A549 (cell line): ENCODE measurements at regions not wholly inside any gene's neighbourhood (a gene's known extent, or its start where the extent isn't known, plus 50 kb on each side); places are given as distances from the start of the nearest gene placed in this dataset.

Source experiments
- ATAC-seq, 2 experiments: fragments of 200-7000 bp in 1 of 2; fragments of >200 bp in 1 of 2; cut with Nextera tagmentation in 1 of 2; cut with Tn5 transposase in 1 of 2; 3 replicates each; pipeline versions ENCODE4 v1.8.0 to v1.9.1; 2018 to 2020; ENCODE audit warnings: mild to moderate bottlenecking in 1 of 2, moderate library complexity in 1 of 2
- CTCF ChIA-PET: fragments of 300-600 bp; sonication (Branson Sonifier 250); formaldehyde crosslinking; extraction: SDS; loops from one replicate; lab custom pipeline; 2021; ENCODE audit warnings: antibody characterized with exemption, inconsistent platforms; lab: Yijun Ruan, JAX
- POLR2A ChIA-PET: fragments of 350-600 bp; formaldehyde crosslinking; extraction: SDS; loops from one replicate; lab custom pipeline; 2021; ENCODE audit warnings: antibody characterized with exemption, inconsistent platforms; lab: Yijun Ruan, JAX
- DNase-seq, 2 experiments: peaks; one replicate each; pipeline versions ENCODE4 v3.0.0 to v3.0.0-alpha.2; 2011 to 2016; ENCODE audit warnings: low read depth in 1 of 2, low spot score in 1 of 2
- FAIRE-seq: peaks from 2 replicates; lab custom pipeline; 2011; peaks lifted over from hg19 to GRCh38; lab: Jason Lieb, UNC
- H3K27ac ChIP-seq, 2 experiments: fragments of >200 bp; sonication (Bioruptor Twin); formaldehyde crosslinking; 3 replicates each; pipeline ENCODE4 v1.5.1; 2016 to 2017
- H3K4me1 ChIP-seq: fragments of >200 bp; sonication (Bioruptor Twin); formaldehyde crosslinking; 3 replicates; pipeline ENCODE4 v1.6.1; 2016
- H3K4me2 ChIP-seq: fragments of >200 bp; sonication (Bioruptor Twin); formaldehyde crosslinking; 3 replicates; pipeline ENCODE4 v1.6.1; 2016
- H3K4me3 ChIP-seq: fragments of >200 bp; sonication (Bioruptor Twin); formaldehyde crosslinking; 3 replicates; pipeline ENCODE4 v1.5.1; 2016
- H3K9me3 ChIP-seq: fragments of >200 bp; sonication (Bioruptor Twin); formaldehyde crosslinking; 3 replicates; pipeline ENCODE4 v1.6.1; 2016
- CEBPB ChIP-seq, 2 experiments: fragments of >200 bp in 1 of 2; sonication (Bioruptor Twin) in 1 of 2; formaldehyde crosslinking in 1 of 2; IDR thresholded peaks; 2 replicates each; pipeline ENCODE4 v1.6.1; 2012 to 2016
- CHD4 ChIP-seq: fragments of 200-600 bp; sonication (generic); IDR thresholded peaks from 2 replicates; pipeline ENCODE4 v1.6.1; 2016; ENCODE audit warnings: antibody characterized with exemption, mild to moderate bottlenecking, borderline replicate concordance
- EP300 ChIP-seq, 2 experiments: fragments of >200 bp; sonication (Bioruptor Twin); formaldehyde crosslinking; IDR thresholded peaks; 2 replicates in 1 of 2; 3 replicates in 1 of 2; pipeline ENCODE4 v1.6.1; 2016 to 2017
- HOXA7 ChIP-seq: fragments of 250-450 bp; sonication (Bioruptor Pico); IDR thresholded peaks from 2 replicates; pipeline ENCODE4 v1.5.0; 2020; ENCODE audit warnings: mild to moderate bottlenecking, moderate library complexity
- JUN ChIP-seq, 2 experiments: fragments of >200 bp; sonication (Bioruptor Twin); formaldehyde crosslinking; IDR thresholded peaks; 2 replicates in 1 of 2; 3 replicates in 1 of 2; pipeline ENCODE4 v1.6.1; 2016 to 2017
- NFE2L2 ChIP-seq: fragments of 150-350 bp; conservative IDR thresholded peaks from 2 replicates; pipeline ENCODE4 v1.6.1; 2014; ENCODE audit warnings: low read length
- NPAS2 ChIP-seq: fragments of 250-450 bp; sonication (Bioruptor Pico); IDR thresholded peaks from 2 replicates; pipeline ENCODE4 v1.8.0; 2022; ENCODE audit warnings: mild to moderate bottlenecking, moderate library complexity, borderline replicate concordance
- PHF8 ChIP-seq: fragments of 200-600 bp; sonication (generic); IDR thresholded peaks from 2 replicates; pipeline ENCODE4 v1.6.1; 2016; ENCODE audit warnings: low read depth, mild to moderate bottlenecking, antibody characterized with exemption, moderate library complexity, borderline replicate concordance
- RARB ChIP-seq: fragments of 250-450 bp; sonication (Bioruptor Pico); IDR thresholded peaks from 2 replicates; pipeline ENCODE4 v1.8.0; 2021; ENCODE audit warnings: mild to moderate bottlenecking, moderate library complexity
- RCOR1 ChIP-seq: fragments of 150-350 bp; IDR thresholded peaks from 2 replicates; pipeline ENCODE4 v1.6.1; 2014; ENCODE audit warnings: antibody characterized with exemption, low read length, low read depth
- SMC3 ChIP-seq: fragments of >200 bp; sonication (Bioruptor Twin); formaldehyde crosslinking; IDR thresholded peaks from 3 replicates; pipeline ENCODE4 v1.6.1; 2018; ENCODE audit warnings: inconsistent platforms
- USF2 ChIP-seq: fragments of 450-650 bp; IDR thresholded peaks from 2 replicates; pipeline ENCODE4 v1.6.1; 2014; ENCODE audit warnings: antibody characterized with exemption
- ZC3H11A ChIP-seq: fragments of 450-650 bp; IDR thresholded peaks from 2 replicates; pipeline ENCODE4 v1.6.1; 2014; ENCODE audit warnings: antibody characterized with exemption, mild to moderate bottlenecking
- ZNF302 ChIP-seq: fragments of 250-450 bp; sonication (Bioruptor Pico); IDR thresholded peaks from 2 replicates; pipeline ENCODE4 v1.9.0; 2021; ENCODE audit warnings: inconsistent platforms, mild to moderate bottlenecking, moderate library complexity
- WGBS: methylation state at CpG from one replicate; pipeline ENCODE4 v1.1.6; 2017; ENCODE audit errors: missing lambda C conversion rate; 5-methylcytosine and 5-hydroxymethylcytosine counted together
- TF ChIP-seq, protein P1 (sequence below): fragments of 150-350 bp; IDR thresholded peaks from 2 replicates; pipeline ENCODE4 v1.6.1; 2014; ENCODE audit warnings: low read depth, mild to moderate bottlenecking, low read length
- TF ChIP-seq, protein P2 (sequence below): IDR thresholded peaks from 2 replicates; pipeline ENCODE4 v1.6.1; 2012

DNA sequence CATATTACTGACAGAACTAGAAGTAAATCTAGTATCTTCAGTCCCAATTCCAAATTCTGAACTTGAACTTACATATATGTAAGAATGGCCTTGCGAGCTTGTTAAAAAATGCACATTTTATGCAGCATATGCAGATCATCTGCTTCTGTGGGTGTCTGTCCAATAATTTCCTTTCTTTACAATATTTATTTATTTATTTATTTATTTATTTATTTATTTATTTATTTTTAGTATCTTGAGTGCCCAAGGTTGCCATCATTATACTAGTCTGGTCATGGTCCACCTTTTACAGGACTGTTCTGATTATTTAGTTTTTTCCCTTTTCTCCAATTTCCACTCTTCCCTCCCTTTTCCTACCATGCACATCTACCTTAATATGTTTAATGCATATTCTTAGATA, 528.4 kb downstream of the COL12A1 start:
- H3K27ac ChIP-seq, result no peak overlapping the region
- H3K4me3 ChIP-seq, result no peak overlapping the region
- H3K4me2 ChIP-seq, result no peak overlapping the region
- no peaks in the 10 kb centered on the region for H3K9me3 ChIP-seq
- H3K4me1 ChIP-seq, result no peaks in the 10 kb centered on the region
- no peak for ATAC-seq
- no peak for DNase-seq
- no peak for FAIRE-seq
- TF ChIP-seq RCOR1 (no peak), ZC3H11A (peak; percentile 51)
- ChIA-PET CTCF (interaction anchor here (1.6 kb wide), 1 partner anchor 526 kb away, joined by 3 read pairs; no protein-coding TSS in a partner anchor), POLR2A (no interaction called here)
- WGBS, result 0% methylated on average over 1 of the region's 1 CpG

GRCh38 chr6:74676906-74677305, 528.9 kb downstream of the COL12A1 start:
- WGBS, result 58% methylated on average over 1 of the region's 1 CpG
- ChIA-PET POLR2A (no interaction called here), CTCF (interaction anchor here (1.6 kb wide), 1 partner anchor 527 kb away, joined by 3 read pairs; no protein-coding TSS in a partner anchor)
- H3K4me1 ChIP-seq, result no peaks in the 10 kb centered on the region
- ATAC-seq (no peak), DNase-seq (no peak), FAIRE-seq (no peak)
- TF ChIP-seq, protein P1, sequence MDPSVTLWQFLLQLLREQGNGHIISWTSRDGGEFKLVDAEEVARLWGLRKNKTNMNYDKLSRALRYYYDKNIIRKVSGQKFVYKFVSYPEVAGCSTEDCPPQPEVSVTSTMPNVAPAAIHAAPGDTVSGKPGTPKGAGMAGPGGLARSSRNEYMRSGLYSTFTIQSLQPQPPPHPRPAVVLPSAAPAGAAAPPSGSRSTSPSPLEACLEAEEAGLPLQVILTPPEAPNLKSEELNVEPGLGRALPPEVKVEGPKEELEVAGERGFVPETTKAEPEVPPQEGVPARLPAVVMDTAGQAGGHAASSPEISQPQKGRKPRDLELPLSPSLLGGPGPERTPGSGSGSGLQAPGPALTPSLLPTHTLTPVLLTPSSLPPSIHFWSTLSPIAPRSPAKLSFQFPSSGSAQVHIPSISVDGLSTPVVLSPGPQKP, result no peak
- no peak for TF ChIP-seq NPAS2 (CRISPR knock-in tag)
- TF ChIP-seq PHF8, result no peak
- no peaks in the 10 kb centered on the region for H3K9me3 ChIP-seq
- H3K4me3 ChIP-seq, result no peak overlapping the region
- H3K27ac ChIP-seq, result no peak overlapping the region
- H3K4me2 ChIP-seq, result no peak overlapping the region

- ChIA-PET CTCF (no interaction called here), POLR2A (no interaction called here)
- no peak overlapping the region for H3K4me2 ChIP-seq
- H3K4me3 ChIP-seq, result no peak overlapping the region
- ATAC-seq (no peak), FAIRE-seq (no peak), DNase-seq (no peak)
- TF ChIP-seq ZNF302 (CRISPR knock-in tag), result no peak
- TF ChIP-seq RCOR1, result no peak
- no peak for TF ChIP-seq SMC3
- H3K27ac ChIP-seq, result no peak overlapping the region
- H3K9me3 ChIP-seq, result no peaks in the 10 kb centered on the region; the same call in 2 of the 3 replicates
- H3K4me1 ChIP-seq, result no peaks in the 10 kb centered on the region
These were observed 531.5 kb downstream of the COL12A1 start for GRCh38 chr6:74674377-74674776.

- Histone ChIP-seq H3K4me1 (no peaks in the 10 kb centered on the region), H3K4me2 (no peak overlapping the region), H3K4me3 (no peak overlapping the region), H3K9me3 (no peaks in the 10 kb centered on the region; the same call in 2 of the 3 replicates), H3K27ac (no peak overlapping the region)
- FAIRE-seq, result no peak
- TF ChIP-seq NFE2L2, result no peak
- TF ChIP-seq HOXA7 (CRISPR knock-in tag), result no peak
- TF ChIP-seq, protein P2, sequence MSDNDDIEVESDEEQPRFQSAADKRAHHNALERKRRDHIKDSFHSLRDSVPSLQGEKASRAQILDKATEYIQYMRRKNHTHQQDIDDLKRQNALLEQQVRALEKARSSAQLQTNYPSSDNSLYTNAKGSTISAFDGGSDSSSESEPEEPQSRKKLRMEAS, result no peak
- TF ChIP-seq USF2, result no peak
- no peak for TF ChIP-seq NPAS2 (CRISPR knock-in tag)
- no peak for TF ChIP-seq RARB (CRISPR knock-in tag)
- ATAC-seq, result no peak
- POLR2A ChIA-PET, result no interaction called here
- CTCF ChIA-PET, result no interaction called here
- DNase-seq, result no peak
- 43% methylated on average over 6 of the region's 6 CpGs for WGBS
These were observed 534.3 kb downstream of the COL12A1 start for GRCh38 chr6:74671558-74672025.

- no peak for DNase-seq
- Histone ChIP-seq H3K4me1 (no peaks in the 10 kb centered on the region), H3K4me3 (no peak overlapping the region), H3K27ac (no peak overlapping the region), H3K4me2 (no peak overlapping the region), H3K9me3 (no peaks in the 10 kb centered on the region)
- ATAC-seq, result no peak
- FAIRE-seq, result no peak
- POLR2A ChIA-PET, result no interaction called here
- TF ChIP-seq JUN (IDR thresholded peaks at IDR 0.05) (no peak), CHD4 (no peak), EP300 (IDR thresholded peaks at IDR 0.05) (no peak), CEBPB (IDR thresholded peaks at IDR 0.05) (no peak)
- CTCF ChIA-PET, result no interaction called here
These were observed 547.5 kb downstream of the COL12A1 start for GRCh38 chr6:74658391-74658790.
